HUES64 (cell line): ENCODE measurements at regions not wholly inside any gene's neighbourhood (a gene's known extent, or its start where the extent isn't known, plus 50 kb on each side); places are given as distances from the start of the nearest gene placed in this dataset.
"Not testable (repeated sequence)": the region's sequence is repeated elsewhere in the genome, so short reads cannot be mapped to it uniquely, and the experiment has no call there.

ENCODE experiments used
- H3K27ac ChIP-seq: 2 replicates; pipeline ENCODE4 v1.7.0; 2013; ENCODE audit warnings: low read depth, low read length, inconsistent platforms
- H3K27me3 ChIP-seq: 2 replicates; pipeline ENCODE4 v1.6.1; 2013; ENCODE audit warnings: mild to moderate bottlenecking, low read length; ENCODE audit not compliant: insufficient read depth
- H3K36me3 ChIP-seq: 2 replicates; pipeline ENCODE4 v1.6.1; 2013; ENCODE audit warnings: mild to moderate bottlenecking, low read length; ENCODE audit not compliant: insufficient read depth
- H3K4me1 ChIP-seq: 2 replicates; pipeline ENCODE4 v1.6.1; 2013; ENCODE audit warnings: mild to moderate bottlenecking, low read length, moderate library complexity; ENCODE audit not compliant: insufficient read depth
- H3K4me3 ChIP-seq: 2 replicates; pipeline ENCODE4 v1.5.1; 2013; ENCODE audit warnings: mild to moderate bottlenecking, low read length, moderate library complexity
- H3K9ac ChIP-seq: 2 replicates; pipeline ENCODE4 v1.6.1; 2013; ENCODE audit warnings: mild to moderate bottlenecking, low read depth, low read length
- H3K9me3 ChIP-seq: 2 replicates; pipeline ENCODE4 v1.6.1; 2013; ENCODE audit warnings: low read depth, low read length; ENCODE audit not compliant: insufficient read depth
- WGBS: fragments of 150-250, 120-280 bp; methylation state at CpG from one replicate; pipeline ENCODE4 v1.1.7; 2013; ENCODE audit warnings: missing lambda C conversion rate; 5-methylcytosine and 5-hydroxymethylcytosine counted together

GRCh38 chr7:81248420-81248819 is 329.6 kb upstream of the SEMA3C start:
- H3K27me3 ChIP-seq: no peaks in the 10 kb centered on the region
- H3K9ac ChIP-seq: no peak overlapping the region
- whole genome bisulfite sequencing: 100% methylated on average over 1 of the region's 3 CpGs
- no peak overlapping the region for H3K4me3 ChIP-seq
- peaks cover 6% of the 10 kb centered on the region; the same call in 1 of the 2 replicates for H3K9me3 ChIP-seq
- no peak overlapping the region for H3K27ac ChIP-seq
- peaks cover 18% of the 10 kb centered on the region for H3K4me1 ChIP-seq
- no peaks in the 10 kb centered on the region for H3K36me3 ChIP-seq

GRCh38 chr7:81247364-81247763 is 328.5 kb upstream of the SEMA3C start:
- H3K36me3 ChIP-seq, H3K4me3 ChIP-seq, H3K27ac ChIP-seq, H3K27me3 ChIP-seq, H3K9me3 ChIP-seq, H3K9ac ChIP-seq: not testable (repeated sequence)
- H3K4me1 ChIP-seq: peaks cover 17% of the 10 kb centered on the region
- WGBS: 100% methylated on average over 1 of the region's 1 CpG

GRCh38 chr7:81245353-81245752 is 326.5 kb upstream of the SEMA3C start:
- H3K36me3 ChIP-seq: no peaks in the 10 kb centered on the region
- no peaks in the 10 kb centered on the region for H3K27me3 ChIP-seq
- peak overlapping the region; percentile 57 for H3K27ac ChIP-seq
- H3K4me3 ChIP-seq: no peak overlapping the region
- no peak overlapping the region for H3K9ac ChIP-seq
- WGBS: 53% methylated on average over 4 of the region's 4 CpGs
- H3K4me1 ChIP-seq: peaks cover 12% of the 10 kb centered on the region
- H3K9me3 ChIP-seq: peaks cover 6% of the 10 kb centered on the region; the same call in 1 of the 2 replicates

GRCh38 chr7:81244224-81244623 is 325.4 kb upstream of the SEMA3C start:
- no peak overlapping the region for H3K9ac ChIP-seq
- WGBS: 93% methylated on average over 3 of the region's 3 CpGs
- H3K36me3 ChIP-seq: no peaks in the 10 kb centered on the region
- H3K9me3 ChIP-seq: peaks cover 6% of the 10 kb centered on the region; the same call in 1 of the 2 replicates
- no peak overlapping the region for H3K27ac ChIP-seq
- no peak overlapping the region for H3K4me3 ChIP-seq
- H3K4me1 ChIP-seq: peaks cover 12% of the 10 kb centered on the region
- H3K27me3 ChIP-seq: no peaks in the 10 kb centered on the region

GRCh38 chr7:81236560-81236959 is 317.7 kb upstream of the SEMA3C start:
- no peak overlapping the region for H3K4me3 ChIP-seq
- H3K36me3 ChIP-seq: no peaks in the 10 kb centered on the region
- H3K4me1 ChIP-seq: peaks cover 16% of the 10 kb centered on the region; the same call in 1 of the 2 replicates
- H3K9me3 ChIP-seq: no peaks in the 10 kb centered on the region
- no peaks in the 10 kb centered on the region for H3K27me3 ChIP-seq
- WGBS: 97% methylated on average over 2 of the region's 2 CpGs
- no peak overlapping the region for H3K27ac ChIP-seq
- H3K9ac ChIP-seq: no peak overlapping the region

- Histone ChIP-seq H3K27ac (no peak overlapping the region), H3K27me3 (no peaks in the 10 kb centered on the region)
- WGBS: 88% methylated on average over 5 of the region's 5 CpGs
These were observed 317.1 kb upstream of the SEMA3C start for GRCh38 chr7:81235997-81236396.

GRCh38 chr7:81234896-81235295 is 316.0 kb upstream of the SEMA3C start:
- WGBS: 100% methylated on average over 1 of the region's 1 CpG

More at GRCh38 chr7:81235997-81236396, 317.1 kb upstream of the SEMA3C start:
- H3K9me3 ChIP-seq: no peaks in the 10 kb centered on the region
- no peak overlapping the region for H3K9ac ChIP-seq
- no peak overlapping the region for H3K4me3 ChIP-seq
- H3K4me1 ChIP-seq: peaks cover 16% of the 10 kb centered on the region; the same call in 1 of the 2 replicates
- H3K36me3 ChIP-seq: no peaks in the 10 kb centered on the region

GRCh38 chr7:81233208-81233940 is 314.5 kb upstream of the SEMA3C start:
- H3K9ac ChIP-seq: no peak overlapping the region
- no peaks in the 10 kb centered on the region for H3K36me3 ChIP-seq
- WGBS: 96% methylated on average over 11 of the region's 11 CpGs
- no peak overlapping the region for H3K27ac ChIP-seq
- peaks cover 27% of the 10 kb centered on the region for H3K4me1 ChIP-seq
- H3K9me3 ChIP-seq: no peaks in the 10 kb centered on the region
- H3K4me3 ChIP-seq: no peak overlapping the region
- H3K27me3 ChIP-seq: no peaks in the 10 kb centered on the region

More at GRCh38 chr7:81234896-81235295, 316.0 kb upstream of the SEMA3C start:
- Histone ChIP-seq H3K4me3 (no peak overlapping the region), H3K4me1 (peaks cover 16% of the 10 kb centered on the region; the same call in 1 of the 2 replicates), H3K9ac (no peak overlapping the region), H3K27me3 (no peaks in the 10 kb centered on the region), H3K27ac (no peak overlapping the region), H3K36me3 (no peaks in the 10 kb centered on the region), H3K9me3 (no peaks in the 10 kb centered on the region)

- Histone ChIP-seq H3K36me3 (no peaks in the 10 kb centered on the region), H3K27me3 (no peaks in the 10 kb centered on the region), H3K4me1 (peaks cover 27% of the 10 kb centered on the region), H3K9me3 (no peaks in the 10 kb centered on the region), H3K27ac (no peak overlapping the region), H3K4me3 (no peak overlapping the region), H3K9ac (no peak overlapping the region)
- 95% methylated on average over 8 of the region's 8 CpGs for WGBS
These were observed 313.4 kb upstream of the SEMA3C start for GRCh38 chr7:81232084-81232799.

GRCh38 chr7:81231301-81231838 is 312.5 kb upstream of the SEMA3C start:
- Histone ChIP-seq H3K9ac (no peak overlapping the region), H3K27ac (no peak overlapping the region), H3K27me3 (no peaks in the 10 kb centered on the region), H3K4me3 (no peak overlapping the region), H3K9me3 (no peaks in the 10 kb centered on the region), H3K4me1 (peaks cover 22% of the 10 kb centered on the region), H3K36me3 (no peaks in the 10 kb centered on the region)
- 91% methylated on average over 5 of the region's 5 CpGs for WGBS

- 100% methylated on average over 2 of the region's 3 CpGs for WGBS
These were observed 307.4 kb upstream of the SEMA3C start for GRCh38 chr7:81226234-81226633.

More at GRCh38 chr7:81226234-81226633, 307.4 kb upstream of the SEMA3C start:
- Histone ChIP-seq H3K4me3 (no peak overlapping the region), H3K36me3 (no peaks in the 10 kb centered on the region), H3K27me3 (no peaks in the 10 kb centered on the region), H3K27ac (no peak overlapping the region), H3K9me3 (peaks cover 18% of the 10 kb centered on the region), H3K4me1 (peaks cover 11% of the 10 kb centered on the region), H3K9ac (no peak overlapping the region)
